ENCODE measurements at regions not wholly inside any gene's neighbourhood (a gene's known extent, or its start where the extent isn't known, plus 50 kb on each side); places are given as distances from the start of the nearest gene placed in this dataset.
"Not testable (repeated sequence)": the region's sequence is repeated elsewhere in the genome, so short reads cannot be mapped to it uniquely, and the experiment has no call there.

DNA sequence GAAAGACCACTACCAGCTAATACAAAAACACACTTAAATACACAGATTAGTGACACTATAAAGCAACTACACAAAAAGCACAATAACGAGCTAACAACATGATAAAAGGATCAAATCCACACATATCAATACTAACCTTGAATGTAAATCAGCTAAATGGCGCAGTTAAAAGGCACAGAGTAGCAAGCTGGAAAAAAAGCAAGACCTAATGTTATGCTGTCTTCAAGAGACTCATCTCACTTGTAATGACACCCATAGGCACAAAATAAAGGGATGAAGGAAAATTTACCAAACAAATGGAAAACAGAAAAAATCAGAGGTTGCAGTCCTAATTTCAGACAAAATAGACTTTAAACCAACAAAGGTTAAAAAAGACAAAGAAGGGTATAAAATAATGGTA, 86.3 kb downstream of the NUS1 start:
- DNase-seq, result no peak

- no peak for DNase-seq
These were observed 96.1 kb downstream of the NUS1 start for GRCh38 chr6:117771403-117771802.

GRCh38 chr6:117776441-117776840, 101.2 kb downstream of the NUS1 start:
- no peak for DNase-seq

GRCh38 chr6:117781550-117781949, 106.3 kb downstream of the NUS1 start:
- no peak for DNase-seq

DNA sequence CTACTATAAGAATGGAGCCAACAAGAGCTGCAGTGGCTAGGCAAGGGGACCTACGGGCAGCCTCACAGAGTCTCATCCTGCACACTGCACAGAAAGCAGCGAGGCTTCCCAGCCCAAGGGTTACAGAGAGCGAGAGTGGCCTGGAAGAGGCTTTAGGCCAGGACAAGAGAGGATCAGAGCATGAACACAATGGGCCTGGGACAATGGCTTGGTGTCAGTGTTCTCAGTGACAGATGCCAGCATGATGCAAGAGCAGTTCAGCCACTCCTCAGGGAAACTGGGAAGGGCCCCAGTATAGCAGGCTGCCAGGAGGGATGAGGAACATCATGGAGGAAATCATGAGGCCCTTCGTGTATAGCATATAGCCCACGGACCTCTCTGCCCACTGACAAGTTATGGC, 108.0 kb downstream of the NUS1 start:
- no peak for DNase-seq

DNA sequence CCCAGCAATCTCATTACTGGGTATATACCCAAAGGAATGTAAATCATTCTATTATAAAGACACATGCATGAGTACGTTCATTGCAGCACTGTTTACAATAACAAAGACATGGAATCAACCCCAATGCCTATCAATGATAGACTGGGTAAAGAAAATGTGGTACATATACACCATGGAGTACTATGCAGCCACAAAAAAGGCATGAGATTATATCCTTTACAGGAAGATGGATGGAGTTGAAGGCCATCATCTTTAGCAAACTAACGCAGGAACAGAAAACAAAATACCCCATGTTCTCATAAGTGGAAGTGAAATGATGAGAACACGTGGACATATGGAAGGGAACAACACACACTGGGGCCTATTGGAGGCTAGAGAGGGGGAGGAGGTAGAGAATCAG, 115.7 kb downstream of the NUS1 start:
- DNase-seq, result no peak

DNA sequence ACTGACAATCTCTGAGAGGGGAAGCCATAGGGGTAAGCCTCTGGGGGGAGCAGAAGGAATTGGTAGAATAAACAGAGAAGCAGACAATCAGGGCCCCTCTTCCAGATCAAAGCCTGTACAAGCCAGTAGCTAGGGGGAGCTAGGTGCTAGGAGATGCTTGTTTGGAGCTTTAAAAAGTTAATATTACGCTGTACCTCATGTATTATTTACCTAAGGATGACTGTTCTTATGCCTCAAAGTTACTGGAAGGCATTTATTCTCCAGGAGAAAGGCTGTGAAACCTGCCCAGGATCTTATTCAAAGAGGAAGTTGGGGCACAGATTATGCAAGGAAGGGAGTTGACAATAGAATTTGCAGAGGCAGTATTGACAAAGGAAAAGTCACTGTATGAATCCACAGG, 111.8 kb upstream of the SLC35F1 start:
- DNase-seq, result no peak

DNA sequence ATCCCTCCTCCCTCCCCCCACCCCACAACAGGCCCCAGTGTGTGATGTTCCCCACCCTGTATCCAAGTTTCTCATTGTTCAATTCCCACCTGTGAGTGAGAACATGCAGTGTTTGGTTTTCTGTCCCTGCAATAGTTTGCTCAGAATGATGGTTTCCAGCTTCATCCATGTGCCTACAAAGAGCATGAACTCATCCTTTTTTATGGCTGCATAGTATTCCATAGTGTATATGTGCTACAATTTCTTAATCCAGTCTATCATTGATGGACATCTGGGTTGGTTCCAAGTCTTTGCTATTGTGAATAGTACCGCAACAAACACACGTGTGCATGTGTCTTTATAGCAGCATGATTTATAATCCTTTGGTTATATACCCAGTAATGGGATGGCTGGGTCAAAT, 108.2 kb upstream of the SLC35F1 start:
- not testable (repeated sequence) for DNase-seq

GRCh38 chr6:117810269-117810668, 96.8 kb upstream of the SLC35F1 start:
- no peak for DNase-seq

DNA sequence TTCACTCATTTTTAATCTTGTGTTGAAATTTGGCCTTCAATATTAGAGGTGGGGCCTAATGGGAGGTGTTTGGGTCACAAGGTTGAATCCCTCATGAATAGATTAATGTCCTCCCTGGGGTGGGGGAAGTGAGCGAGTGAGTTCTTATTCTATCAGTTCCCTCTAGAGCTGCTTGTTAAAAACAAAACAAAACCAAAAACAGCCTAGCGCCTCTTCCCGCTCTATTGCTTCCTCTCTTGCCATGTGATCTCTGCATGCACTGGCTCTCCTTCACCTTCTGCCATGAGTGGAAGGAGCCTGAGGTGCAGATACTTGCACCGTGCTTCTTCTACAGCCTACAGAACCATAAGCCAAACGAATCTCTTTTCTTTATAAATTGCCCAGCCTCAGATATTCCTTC, 89.6 kb upstream of the SLC35F1 start:
- no peak for DNase-seq

- no peak for DNase-seq
These were observed 89.1 kb upstream of the SLC35F1 start for GRCh38 chr6:117817992-117818391.

- DNase-seq, result no peak
These were observed 88.6 kb upstream of the SLC35F1 start for GRCh38 chr6:117818449-117818848.

DNA sequence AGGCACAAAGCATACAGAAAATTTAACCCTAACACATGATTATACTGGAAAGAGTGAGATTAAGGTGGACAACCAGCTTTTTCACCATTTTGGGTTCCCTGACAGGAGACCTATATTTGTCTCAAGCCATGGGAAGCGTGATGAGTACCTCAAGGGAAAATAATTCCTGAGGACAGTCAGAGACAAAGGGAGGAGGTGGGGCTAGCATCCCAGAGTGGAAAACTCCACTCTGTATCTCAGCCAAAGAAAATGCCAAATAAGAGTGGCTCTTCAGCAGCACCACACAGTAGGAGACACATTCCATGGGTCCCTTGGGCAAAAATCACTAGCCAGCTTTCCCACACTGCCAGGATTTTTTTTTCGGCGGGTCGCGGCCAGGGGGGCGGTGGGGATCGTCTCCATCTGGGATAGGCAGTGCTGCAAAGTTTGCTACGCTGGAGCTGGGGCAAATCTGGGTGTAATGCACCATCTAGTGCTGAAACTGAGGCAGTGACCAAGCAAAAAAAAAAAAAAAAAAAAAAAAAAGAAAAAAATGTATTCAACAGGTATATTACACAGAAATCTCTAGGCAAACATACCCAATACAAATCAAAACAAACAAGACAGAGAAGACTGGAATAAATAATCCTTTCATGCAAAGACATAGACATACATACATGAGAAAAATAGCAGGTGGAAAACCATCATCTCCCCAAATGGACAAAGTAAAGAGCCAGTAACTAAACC, 77.3 kb upstream of the SLC35F1 start:
- DNase-seq, result peak; percentile 69

GRCh38 chr6:117837261-117837660, 69.8 kb upstream of the SLC35F1 start:
- no peak for DNase-seq

DNA sequence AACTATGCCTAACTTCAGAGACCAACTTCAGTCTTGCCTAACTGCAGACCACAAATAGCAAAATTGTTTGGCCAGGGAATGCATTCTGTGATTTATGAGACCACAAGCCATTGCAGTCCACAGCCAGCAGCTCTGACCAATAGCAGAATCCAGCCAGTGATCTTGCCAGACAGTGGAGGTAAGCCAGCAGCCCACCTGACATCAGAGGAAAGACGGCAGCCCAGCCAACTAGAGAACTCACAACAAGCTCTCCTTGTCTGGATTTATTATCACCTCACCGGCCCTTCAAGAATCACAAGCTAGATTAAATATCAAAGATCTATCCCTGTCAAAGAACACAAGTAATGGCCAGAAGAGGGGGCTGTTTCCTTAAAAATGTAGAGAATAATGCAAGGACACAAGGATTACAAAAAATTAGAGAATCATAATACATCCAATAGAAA, 66.5 kb upstream of the SLC35F1 start:
- no peak for DNase-seq

GRCh38 chr6:117847912-117848311, 59.2 kb upstream of the SLC35F1 start:
- no peak for DNase-seq

- DNase-seq, result no peak
These were observed 58.0 kb upstream of the SLC35F1 start for GRCh38 chr6:117849087-117849486.

Data from T1000 (cell line).